Dedifferentiated amniotic fluid mesenchymal stem cell (primary cell): ENCODE measurements at regions not wholly inside any gene's neighbourhood (a gene's known extent, or its start where the extent isn't known, plus 50 kb on each side); places are given as distances from the start of the nearest gene placed in this dataset.
A peak's percentile ranks its signal among the peaks of the same experiment; 100 is the strongest.

ENCODE experiments used
- DNase-seq: peaks from one replicate; pipeline ENCODE4 v3.0.0-alpha.2; 2016; ENCODE audit errors: extremely low spot score

DNA sequence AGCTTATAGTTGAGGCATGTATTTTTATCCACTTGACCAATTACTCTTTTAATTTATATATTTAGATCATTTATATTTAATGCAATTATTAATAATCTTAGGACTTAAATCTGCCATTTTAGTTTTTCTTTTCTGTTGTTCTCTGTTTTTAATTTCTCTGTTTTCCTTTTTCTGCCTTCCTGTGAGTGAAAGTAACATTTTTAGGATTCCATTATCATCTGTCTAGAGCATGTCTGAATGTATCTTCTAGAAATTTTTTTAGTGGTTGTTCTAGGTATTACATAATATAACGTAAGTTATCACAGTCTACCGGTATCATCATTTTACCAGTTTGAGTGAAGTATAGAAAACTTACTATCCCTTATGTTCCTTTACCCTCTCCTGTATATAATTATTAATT, 197.3 kb downstream of the UNC5CL start:
- DNase-seq: no peak

DNA sequence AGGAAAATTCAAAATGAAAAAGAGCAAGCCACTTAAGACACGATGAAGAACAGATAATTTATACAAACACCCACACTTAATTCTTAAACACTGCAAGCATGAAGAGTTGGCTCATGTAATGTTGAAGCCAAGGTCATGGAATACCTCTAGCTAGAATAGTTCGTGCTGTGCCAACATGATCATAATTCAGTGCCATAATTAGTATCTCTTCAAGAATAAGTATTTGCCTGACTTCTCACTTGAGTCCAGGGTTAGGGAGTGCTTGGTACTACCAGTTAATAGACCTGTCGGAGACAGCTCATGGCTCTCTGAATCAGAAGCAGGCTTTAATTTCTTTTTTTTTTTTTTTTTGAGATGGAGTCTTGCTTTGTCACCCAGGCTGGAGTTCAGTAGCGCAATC, 206.3 kb downstream of the UNC5CL start:
- no peak for DNase-seq

DNA sequence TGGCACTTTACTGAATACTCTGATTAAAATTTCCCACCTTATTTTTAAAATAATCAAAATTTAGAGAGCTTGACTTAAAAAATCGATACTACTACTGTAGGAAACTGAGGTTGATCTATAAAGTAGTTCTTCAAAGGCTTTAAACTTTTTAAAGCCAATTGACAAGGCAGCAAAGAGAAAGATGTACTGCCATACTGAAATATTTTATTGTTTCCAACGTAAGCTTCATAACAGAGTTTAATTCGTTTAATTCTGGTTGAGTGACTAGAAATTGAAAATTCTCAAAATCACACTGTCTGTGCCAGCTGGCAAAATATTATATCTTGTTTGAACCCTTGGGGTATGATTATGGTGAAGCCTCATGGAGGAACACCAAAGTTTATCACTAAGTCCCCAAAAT, 207.6 kb downstream of the UNC5CL start:
- no peak for DNase-seq

DNA sequence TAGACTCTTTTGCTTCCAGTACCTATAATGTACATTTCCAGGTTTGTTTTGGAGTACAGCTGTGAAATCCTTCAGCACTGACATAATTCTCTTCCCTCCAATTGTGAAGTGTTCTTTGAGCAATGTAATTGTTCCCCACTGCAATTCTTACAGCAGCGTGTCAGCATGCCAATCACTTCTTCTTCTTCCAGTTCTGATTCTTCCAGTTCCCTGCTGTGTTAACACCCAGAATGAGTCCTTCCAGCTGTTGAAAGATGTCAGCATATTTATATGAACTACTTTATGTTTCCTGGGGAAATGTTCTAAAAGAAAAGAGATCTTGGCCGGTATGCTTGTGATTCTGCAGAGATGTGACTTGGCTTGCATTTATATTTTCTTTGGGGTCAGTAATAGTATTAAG, 213.9 kb downstream of the UNC5CL start:
- DNase-seq: no peak

DNA sequence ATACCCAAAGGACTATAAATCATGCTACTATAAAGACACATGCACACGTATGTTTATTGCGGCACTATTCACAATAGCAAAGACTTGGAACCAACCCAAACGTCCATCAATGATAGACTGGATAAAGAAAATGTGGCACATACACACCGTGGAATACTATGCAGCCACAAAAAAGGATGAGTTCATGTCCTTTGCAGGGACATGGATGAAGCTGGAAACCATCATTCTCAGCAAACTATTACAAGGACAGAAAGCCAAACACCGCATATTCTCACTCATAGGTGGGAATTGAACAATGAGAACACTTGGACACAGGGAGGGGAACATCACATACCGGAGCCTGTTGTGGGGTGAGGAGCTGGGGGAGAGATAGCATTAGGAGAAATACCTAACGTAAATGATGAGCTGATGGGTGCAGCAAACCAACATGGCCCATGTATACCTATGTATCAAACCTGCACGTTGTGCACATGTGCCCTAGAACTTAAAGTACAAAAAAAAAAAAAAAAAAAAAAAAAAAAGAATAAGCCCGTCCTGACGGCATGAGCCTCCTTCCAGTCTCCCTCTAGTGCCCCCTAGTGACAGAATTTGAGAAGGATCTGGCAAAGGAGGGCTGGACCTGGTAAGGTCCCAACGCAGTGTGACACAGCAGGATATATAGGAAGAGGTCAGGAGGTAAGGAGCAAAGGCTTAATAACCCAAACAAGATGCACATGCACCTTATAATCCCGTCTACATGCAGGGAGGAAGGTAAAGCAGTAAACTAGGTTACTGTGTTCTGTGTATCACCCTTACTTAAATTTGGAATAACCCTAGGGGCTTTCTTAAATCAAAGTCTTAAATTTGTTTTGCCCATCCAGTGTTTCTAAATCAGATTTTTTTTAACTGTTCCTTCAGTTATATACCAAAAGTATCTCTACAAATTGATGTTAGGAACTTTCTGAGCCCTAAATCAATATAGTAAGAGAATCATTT, 214.8 kb downstream of the UNC5CL start:
- peak; percentile 29 for DNase-seq

DNA sequence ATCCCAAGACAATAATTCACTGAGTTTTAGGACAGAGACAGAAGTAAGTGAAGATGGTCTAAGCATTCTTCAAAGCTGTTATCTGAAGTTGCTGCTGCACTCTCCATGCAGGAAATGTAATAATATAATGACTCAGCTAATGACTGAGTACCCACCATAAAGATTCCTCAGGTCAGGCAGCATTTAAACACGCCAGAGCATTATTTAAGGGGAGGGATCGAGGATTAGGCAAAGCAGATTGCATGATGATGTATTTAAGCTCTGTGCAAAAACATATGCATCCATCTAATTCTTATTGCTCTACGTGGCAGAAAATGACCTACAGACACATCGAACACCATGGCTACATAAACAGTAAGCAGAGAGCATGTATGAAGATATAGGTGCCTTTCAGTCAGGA, 216.4 kb downstream of the UNC5CL start:
- no peak for DNase-seq

DNA sequence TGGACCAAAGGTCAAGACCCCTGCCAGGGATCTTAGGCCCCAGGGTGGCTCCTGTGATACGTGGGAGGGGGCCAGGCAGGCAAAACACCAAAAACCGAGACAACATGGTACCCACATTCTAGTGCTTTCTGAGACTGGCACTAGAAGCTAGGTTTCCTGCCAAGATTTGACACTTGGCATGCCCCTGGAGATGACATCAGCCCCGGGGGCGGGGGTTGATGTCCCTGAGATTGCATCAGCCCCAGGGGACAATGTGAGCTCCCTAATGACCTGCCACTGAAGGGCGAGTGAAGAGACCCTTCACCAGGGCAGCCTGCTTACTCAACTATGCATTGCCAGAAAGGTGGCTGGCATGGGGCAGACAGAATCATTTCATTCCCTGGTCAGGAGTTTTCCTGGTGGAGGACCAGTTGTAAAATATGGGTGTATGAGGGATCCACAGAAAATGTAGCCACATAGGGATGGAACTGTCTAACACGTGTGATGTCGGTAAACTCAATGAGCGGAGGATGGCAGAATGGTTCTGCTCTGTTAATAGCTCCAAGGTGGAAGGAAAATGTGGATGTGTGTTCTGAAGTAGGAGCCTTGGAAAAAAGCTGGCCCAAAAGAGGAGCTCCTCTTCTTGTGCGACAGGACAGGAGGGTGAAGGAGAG, 219.7 kb downstream of the UNC5CL start:
- no peak for DNase-seq

DNA sequence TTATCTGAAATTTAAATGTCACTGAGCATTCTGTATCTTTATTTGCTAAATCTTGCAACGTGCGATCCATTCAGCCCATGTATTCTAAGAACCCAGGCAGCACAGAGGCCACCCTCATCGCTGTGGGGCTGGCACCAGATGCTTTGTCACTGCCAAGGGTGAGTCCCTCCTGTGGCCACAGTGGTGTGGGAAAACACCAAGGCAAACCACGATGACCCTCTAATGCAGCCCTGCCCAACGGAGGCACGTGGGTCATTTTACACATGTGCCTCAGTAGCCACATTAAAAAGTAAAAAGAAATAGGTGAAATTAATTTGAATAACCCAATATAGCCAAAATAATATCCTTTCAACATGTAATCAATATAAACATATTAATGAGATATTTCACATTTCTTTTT, 221.7 kb downstream of the UNC5CL start:
- DNase-seq: no peak

DNA sequence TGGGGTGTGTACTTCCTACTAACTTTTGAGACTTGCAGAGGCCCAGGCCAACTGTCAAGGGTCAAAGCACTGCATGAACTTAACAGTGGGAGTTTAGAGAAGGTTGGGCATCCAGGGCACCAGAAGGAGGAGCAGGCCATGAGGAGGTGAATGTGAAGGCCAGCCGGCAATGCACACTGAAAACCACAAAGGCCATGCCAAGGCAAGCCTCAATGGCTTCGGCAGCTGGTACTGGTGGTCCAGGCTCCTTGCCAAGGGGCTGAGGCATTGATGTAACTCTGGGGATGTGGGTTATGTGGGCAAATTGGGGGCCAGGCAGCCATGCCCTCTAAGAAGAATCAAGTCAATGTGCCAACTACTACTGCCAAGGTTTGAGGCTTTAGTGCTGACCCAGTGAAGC, 222.4 kb downstream of the UNC5CL start:
- no peak for DNase-seq

DNA sequence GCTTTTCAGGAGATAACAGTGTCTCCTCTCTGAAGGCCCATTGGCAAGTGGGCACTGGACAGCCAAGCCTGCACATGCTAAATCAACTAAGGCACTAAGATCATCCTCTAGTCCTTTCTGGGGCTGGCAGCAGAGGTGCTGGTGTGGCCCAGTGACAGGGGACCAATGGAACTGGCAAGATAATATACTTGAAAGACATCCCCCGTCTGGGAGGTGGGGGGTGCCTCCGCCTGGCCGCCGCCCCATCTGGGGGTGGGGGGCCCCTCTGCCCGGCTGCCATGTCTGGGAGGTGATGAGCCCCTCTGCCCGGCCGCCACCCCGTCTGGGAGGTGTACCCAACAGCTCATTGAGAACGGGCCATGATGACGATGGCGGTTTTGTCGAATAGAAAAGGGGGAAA, 223.3 kb downstream of the UNC5CL start:
- DNase-seq: no peak

DNA sequence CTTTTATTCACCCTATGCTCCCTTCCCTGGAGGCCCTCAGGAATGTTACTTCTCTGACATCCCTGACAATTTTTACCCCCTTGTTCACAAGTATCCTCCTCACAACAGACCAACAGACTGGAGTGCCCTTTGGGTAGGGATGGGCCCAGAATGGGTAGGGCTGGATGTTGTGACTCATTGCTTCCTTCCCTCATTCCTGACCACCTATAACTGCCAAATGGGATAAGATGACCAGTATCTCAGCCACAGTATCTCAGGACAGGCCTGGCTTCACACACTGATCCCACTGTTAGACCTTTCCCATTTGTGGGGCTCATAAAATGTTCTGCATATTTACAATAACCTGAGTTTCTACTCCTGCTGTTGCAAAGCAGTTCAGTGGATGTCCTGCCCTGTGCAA, 223.0 kb upstream of the LRFN2 start:
- DNase-seq: no peak

DNA sequence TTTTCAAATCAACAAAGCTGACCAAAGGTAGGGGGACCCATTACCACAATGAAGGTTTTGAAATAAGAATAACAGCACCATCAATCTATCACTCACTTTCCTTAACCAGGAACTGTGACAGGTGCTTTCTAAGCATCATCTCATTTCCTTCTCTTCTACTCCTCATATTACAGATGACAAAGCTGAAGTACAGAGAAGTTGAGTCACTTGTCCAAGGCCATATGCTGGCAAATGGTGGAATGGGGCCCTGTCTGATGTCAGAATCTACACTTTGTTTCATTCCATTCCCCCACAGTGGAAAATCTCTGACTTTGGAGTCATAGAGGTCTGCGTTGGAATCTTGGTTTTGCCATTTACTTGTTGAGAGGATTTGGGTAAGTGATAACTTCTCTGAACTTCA, 222.5 kb upstream of the LRFN2 start:
- DNase-seq: no peak

DNA sequence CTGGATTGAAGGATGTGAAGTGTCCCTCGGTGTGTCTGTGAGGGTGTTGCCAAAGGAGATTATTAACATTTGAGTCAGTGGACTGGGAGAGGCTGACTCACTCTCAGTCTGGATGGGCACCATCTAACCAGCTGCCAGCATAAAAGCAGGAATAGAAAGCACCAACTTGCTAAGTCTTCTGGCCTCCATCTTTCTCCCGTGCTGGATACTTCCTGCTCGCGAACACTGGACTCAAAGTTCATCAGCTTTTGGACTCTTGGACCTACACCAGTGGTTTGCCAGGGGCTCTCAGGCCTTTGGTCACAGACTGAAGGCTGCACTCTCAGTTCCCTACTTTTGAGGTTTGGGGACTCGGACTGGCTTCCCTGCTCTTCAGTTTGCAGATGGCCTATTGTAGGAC, 220.3 kb upstream of the LRFN2 start:
- DNase-seq: no peak

DNA sequence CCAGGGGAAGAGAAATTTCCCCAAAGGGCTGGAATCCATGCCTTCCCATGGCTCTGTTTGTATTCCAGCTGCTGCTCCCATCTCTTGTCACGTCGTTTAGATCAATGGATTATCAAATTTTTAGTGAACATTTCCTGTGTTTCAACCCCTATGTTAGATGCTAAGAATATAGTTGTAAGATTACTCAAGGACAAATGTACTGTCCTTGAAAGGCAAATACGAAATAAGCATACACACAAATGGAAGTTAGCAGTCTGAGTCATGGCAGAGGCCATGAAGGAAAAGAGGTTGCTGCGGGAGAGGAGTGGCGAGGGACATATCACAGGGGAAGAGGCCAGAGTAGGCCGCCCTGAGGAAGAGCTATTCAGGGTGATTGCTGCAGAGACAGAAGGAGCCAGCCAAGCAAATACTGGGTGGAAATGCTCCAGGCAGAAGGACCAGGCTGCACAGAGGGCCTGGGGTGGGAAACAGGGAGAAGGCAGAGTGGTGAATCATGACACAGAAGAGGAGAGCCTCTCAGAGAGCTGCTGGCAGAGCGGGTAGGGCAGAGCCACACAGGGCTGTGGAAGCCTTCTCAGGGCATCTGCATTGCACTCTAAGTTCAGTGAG, 219.2 kb upstream of the LRFN2 start:
- no peak for DNase-seq

DNA sequence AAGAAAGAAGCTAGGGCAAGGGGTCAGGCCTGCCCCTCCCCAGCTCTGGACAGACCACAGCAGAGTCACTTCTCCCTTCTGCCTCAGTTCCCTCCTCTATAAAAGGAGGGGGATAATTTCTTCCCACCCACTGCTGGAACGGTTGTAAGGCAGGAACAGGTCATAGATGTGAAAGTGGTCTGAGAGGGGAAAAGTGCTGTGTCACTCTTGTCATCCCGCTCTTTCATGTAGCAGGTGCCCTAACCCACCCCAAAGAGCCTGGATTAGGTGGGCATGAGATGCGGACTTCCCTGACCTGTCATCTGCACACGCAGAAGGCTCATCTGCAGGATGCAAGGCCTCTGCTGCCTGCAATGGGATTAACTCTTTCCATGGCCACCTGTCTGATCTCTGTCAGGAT, 218.2 kb upstream of the LRFN2 start:
- DNase-seq: no peak

DNA sequence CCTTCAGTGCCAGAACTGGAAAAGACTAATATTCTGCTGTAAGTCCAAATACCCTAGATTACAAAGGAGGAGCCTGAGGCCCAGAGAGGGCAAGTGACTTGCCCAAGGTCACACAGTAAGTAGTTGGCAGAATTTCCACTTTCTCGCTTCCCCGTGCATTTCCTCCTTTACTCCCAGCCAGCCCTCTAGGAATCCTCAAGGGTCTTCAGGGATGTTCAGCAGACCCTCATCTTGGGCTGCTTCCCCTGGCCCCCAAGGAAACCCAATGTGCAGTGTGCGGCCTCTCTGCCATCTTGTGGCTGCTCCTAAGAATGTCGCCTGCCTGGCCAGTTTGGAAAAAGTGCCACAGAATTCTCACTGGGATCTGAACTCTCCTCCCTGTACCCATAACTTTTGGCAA, 217.7 kb upstream of the LRFN2 start:
- no peak for DNase-seq

DNA sequence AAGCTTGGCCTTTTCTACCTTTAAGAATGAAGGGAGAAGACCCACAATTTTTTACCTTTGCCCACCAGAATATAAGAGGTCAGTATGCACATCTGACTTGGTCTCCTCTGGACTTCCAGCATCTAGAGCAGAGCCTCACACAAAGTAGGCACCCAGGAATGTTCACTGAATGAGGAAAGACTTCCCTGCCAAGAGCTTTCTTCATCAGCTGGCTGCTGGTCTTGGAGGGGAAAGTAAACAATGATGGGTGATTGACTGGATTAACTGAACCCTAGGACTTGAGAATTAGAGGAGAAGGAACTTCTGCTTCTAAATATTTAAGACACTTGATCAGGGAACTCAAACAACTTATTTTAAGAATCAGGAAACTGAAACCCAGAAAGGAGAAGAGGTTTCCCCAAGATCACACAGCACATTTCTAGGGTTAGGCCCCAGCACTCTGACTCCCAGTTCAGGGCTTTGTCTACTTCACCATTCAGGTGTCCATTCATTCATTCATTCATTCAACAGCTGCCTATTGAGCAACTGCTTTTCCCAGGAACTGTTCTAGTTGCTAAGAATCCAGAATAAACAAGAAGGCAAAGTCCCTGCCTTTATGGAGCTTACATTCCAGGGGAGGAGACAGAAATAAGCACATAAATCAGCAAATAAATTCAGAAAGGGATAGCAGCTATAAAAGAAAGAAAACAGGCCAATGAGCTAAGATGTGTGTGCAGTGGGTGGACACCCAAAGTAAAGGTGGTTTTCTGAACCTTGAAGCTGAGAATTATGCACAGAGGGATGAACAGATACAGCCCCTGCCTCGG, 216.9 kb upstream of the LRFN2 start:
- no peak for DNase-seq

DNA sequence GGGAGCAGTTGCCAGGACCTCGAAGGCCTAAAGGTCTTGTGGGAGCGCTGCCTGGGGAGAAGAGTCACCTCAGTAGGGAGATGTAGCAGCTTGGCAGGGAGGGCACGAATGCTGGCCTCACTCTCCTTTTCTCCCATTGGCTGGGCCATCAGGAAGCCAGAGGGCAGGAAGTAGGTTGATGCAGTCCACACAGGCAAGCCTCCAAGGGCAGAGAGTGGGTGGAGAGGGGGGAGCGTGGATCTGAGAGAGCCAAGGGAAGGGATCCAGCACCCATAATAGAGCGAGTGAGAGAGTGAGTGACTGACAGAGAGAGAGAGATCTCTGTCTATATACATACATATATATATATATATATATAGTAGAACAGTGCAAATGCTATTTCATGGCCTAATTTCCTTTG, 215.3 kb upstream of the LRFN2 start:
- DNase-seq: no peak

DNA sequence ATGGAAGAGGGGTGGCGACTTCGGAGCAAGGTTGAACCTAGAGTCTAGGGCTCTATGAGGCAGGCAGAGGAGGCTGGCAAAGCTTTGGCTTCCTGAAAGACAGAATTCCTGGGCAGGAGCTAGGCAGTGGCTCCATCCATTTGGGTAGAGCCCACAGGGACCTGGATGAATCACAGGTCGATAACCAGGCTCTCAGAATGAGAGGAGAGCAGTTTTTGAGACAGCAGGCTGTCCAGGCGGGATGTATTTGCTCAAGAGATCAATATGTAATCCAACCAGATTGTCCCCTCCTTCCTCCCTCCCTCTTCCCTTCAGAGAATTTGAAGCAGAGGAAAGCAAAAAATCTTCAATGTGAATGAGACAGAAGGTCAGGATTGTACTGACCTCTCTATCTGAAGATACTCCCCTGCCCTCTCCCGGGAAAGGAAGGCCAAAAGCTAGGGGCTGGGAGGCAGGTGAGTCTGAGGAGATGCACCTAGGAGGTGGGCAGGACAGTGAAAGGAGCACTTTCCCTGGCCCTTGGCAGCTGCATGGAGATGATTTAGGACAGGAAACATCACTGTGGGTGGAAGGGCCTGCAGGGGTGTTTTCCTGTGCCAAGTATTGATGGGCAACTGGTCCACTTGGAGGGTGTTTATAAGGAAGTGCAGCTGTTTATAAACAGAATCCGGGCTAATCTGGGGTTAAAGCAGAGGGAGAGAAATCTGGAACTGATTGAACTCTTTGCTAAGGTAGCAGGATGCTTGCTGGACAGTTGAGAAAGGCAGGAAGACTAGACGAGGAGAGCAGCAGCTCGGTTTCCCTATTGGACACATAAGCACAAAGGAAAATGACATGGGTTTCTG, 212.4 kb upstream of the LRFN2 start:
- no peak for DNase-seq

DNA sequence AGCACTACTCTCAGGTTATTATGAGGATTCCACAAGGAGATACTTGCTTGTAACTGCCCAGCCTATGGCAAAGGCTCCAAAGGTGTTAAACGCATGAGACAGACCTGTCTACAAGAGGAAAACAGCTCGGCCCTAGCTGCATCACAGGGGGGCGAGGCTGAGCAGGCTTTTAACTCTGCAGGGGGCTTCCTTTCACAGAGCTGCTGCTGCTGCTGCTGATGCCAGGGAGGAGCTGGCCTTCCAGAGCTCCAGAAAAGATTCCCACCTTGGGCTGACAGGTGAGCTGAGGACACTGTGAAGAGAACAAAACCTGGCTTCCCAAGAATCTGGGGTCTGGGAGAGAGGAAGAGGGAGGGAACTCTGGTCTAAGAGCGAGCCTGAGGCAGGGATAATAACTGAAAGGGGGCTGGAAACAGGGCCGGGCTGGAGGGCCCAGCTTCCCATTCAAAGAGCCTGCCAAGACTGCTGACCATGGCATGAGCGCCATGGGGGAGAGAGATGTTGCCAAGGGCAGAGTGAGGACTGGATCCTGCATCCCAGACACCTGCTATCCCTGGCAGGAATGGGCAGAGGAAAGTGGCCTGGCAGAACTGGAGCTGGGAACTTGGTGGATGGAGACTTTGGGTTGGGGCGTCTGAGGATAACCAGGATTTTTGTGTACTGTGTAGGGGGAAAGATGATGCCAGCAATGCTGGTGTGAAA, 211.1 kb upstream of the LRFN2 start:
- DNase-seq: no peak
